Omental fat pad (tissue), 3 donors: ENCODE measurements at regions not wholly inside any gene's neighbourhood (a gene's known extent, or its start where the extent isn't known, plus 50 kb on each side); places are given as distances from the start of the nearest gene placed in this dataset.

Experiments used
- ATAC-seq: fragments of 150-250 bp; one replicate; pipeline ENCODE4 v1.9.1; 2016; ENCODE audit warnings: mild to moderate bottlenecking, moderate library complexity; ENCODE audit not compliant: low FRiP score
- DNase-seq: peaks from one replicate; pipeline ENCODE4 v3.0.0-alpha.2; 2019; ENCODE audit warnings: low spot score
- CTCF ChIP-seq, 3 donors: fragments of 450-650 bp; IDR thresholded peaks; one replicate each; pipeline ENCODE4 v1.5.1; 2016 to 2017; ENCODE audit warnings: antibody characterized with exemption in 3 of 3, mild to moderate bottlenecking in 3 of 3, moderate library complexity in 2 of 3

- no peak for ATAC-seq
- TF ChIP-seq CTCF (IDR thresholded peaks at IDR 0.05): no peak
Measured at GRCh38 chr6:10250655-10251220, 164.1 kb downstream of the TFAP2A start.

GRCh38 chr6:10248378-10248843 lies 166.5 kb downstream of the TFAP2A start:
- TF ChIP-seq CTCF (IDR thresholded peaks at IDR 0.05): no peak
- ATAC-seq: no peak
- DNase-seq: no peak

More at GRCh38 chr6:10250655-10251220, 164.1 kb downstream of the TFAP2A start:
- DNase-seq: no peak

GRCh38 chr6:10237298-10238038 lies 177.4 kb downstream of the TFAP2A start:
- no peak for ATAC-seq
- no peak for TF ChIP-seq CTCF (IDR thresholded peaks at IDR 0.05)

GRCh38 chr6:10235344-10235743 lies 179.5 kb downstream of the TFAP2A start:
- DNase-seq (no peak), ATAC-seq (no peak)
- no peak for TF ChIP-seq CTCF (IDR thresholded peaks at IDR 0.05)

More at GRCh38 chr6:10237298-10238038, 177.4 kb downstream of the TFAP2A start:
- no peak for DNase-seq

GRCh38 chr6:10230531-10230930 lies 184.3 kb downstream of the TFAP2A start:
- ATAC-seq (no peak), DNase-seq (no peak)

GRCh38 chr6:10223841-10224240 lies 191.0 kb downstream of the TFAP2A start:
- DNase-seq (no peak), ATAC-seq (no peak)
- TF ChIP-seq CTCF (IDR thresholded peaks at IDR 0.05): no peak

More at GRCh38 chr6:10230531-10230930, 184.3 kb downstream of the TFAP2A start:
- TF ChIP-seq CTCF (IDR thresholded peaks at IDR 0.05): no peak

- no peak for TF ChIP-seq CTCF (IDR thresholded peaks at IDR 0.05)
- DNase-seq: no peak
- ATAC-seq: no peak
Measured at GRCh38 chr6:10221178-10221577, 193.7 kb downstream of the TFAP2A start.
